DND-41 (cell line): ENCODE measurements at regions not wholly inside any gene's neighbourhood (a gene's known extent, or its start where the extent isn't known, plus 50 kb on each side); places are given as distances from the start of the nearest gene placed in this dataset.

ENCODE experiments used
- CTCF ChIP-seq: IDR thresholded peaks from 2 replicates; pipeline ENCODE4 v1.5.1; 2012; ENCODE audit warnings: borderline replicate concordance, low read length, moderate library complexity, mild to moderate bottlenecking; ENCODE audit not compliant: poor library complexity, severe bottlenecking; ENCODE audit errors: extremely low read depth
- EZH2 ChIP-seq: IDR thresholded peaks from 3 replicates; pipeline ENCODE4 v1.6.1; 2012; ENCODE audit warnings: borderline replicate concordance, low read depth, mild to moderate bottlenecking, moderate library complexity, low read length, inconsistent platforms; ENCODE audit not compliant: severe bottlenecking

- TF ChIP-seq CTCF (no peak), EZH2 (no peak)
These were observed 778.4 kb upstream of the FAT3 start for GRCh38 chr11:91446267-91446666.
